Liver (tissue), 3 donors: ENCODE measurements at regions not wholly inside any gene's neighbourhood (a gene's known extent, or its start where the extent isn't known, plus 50 kb on each side); places are given as distances from the start of the nearest gene placed in this dataset.

Experiments used
- EGR1 ChIP-seq, 2 donors: IDR thresholded peaks; 2 replicates each; pipeline ENCODE4 v1.6.1; 2016 to 2018; ENCODE audit warnings: antibody characterized with exemption in 2 of 2, low read depth in 2 of 2
- FOXA1 ChIP-seq: IDR thresholded peaks from 2 replicates; pipeline ENCODE4 v1.6.1; 2016; ENCODE audit warnings: antibody characterized with exemption
- FOXA2 ChIP-seq: IDR thresholded peaks from 2 replicates; pipeline ENCODE4 v1.6.1; 2016; ENCODE audit warnings: antibody characterized with exemption
- GABPA ChIP-seq, 2 donors: IDR thresholded peaks in 1 of 2; conservative IDR thresholded peaks in 1 of 2; 2 replicates each; pipeline ENCODE4 v1.6.1; 2016; ENCODE audit warnings: antibody characterized with exemption in 2 of 2, mild to moderate bottlenecking in 1 of 2, moderate library complexity in 1 of 2
- TAF1 ChIP-seq: conservative IDR thresholded peaks from 2 replicates; pipeline ENCODE4 v1.6.1; 2016; ENCODE audit warnings: antibody characterized with exemption, mild to moderate bottlenecking
- TF ChIP-seq, protein P1 (sequence below): fragments of 150-350 bp; IDR thresholded peaks from 2 replicates; pipeline ENCODE4 v1.5.1; 2017; ENCODE audit warnings: improper control_type of control experiment, low read depth, low read length; ENCODE audit not compliant: missing input control
- TF ChIP-seq, protein P2 (sequence below): IDR thresholded peaks from 2 replicates; pipeline ENCODE4 v1.6.1; 2016; ENCODE audit warnings: antibody characterized with exemption
- TF ChIP-seq, protein P3 (sequence below): IDR thresholded peaks from 2 replicates; pipeline ENCODE4 v1.6.1; 2016; ENCODE audit warnings: antibody characterized with exemption, mild to moderate bottlenecking
- donor health status: healthy.
- donor health status: healthy.

DNA sequence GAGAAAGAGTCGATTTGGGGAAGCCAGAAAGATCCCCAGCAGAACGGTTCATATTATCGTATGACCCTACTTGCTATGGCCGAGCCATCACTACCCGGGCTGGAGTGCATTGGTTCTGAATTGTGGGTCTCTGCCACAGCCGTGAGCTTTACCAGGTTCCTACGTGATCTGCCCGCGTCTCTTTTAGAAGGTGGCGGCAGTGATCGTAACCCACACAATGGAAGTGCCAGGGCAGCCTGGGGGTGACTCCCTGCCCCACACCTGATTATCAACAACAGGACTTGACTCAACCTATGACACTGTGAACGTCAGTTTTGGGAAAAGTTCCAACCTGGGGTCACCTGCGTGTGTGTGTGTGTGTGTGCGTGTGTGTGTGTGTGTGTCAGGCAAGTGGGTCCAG is 90.8 kb downstream of the SHOX start:
- TF ChIP-seq, protein P1, sequence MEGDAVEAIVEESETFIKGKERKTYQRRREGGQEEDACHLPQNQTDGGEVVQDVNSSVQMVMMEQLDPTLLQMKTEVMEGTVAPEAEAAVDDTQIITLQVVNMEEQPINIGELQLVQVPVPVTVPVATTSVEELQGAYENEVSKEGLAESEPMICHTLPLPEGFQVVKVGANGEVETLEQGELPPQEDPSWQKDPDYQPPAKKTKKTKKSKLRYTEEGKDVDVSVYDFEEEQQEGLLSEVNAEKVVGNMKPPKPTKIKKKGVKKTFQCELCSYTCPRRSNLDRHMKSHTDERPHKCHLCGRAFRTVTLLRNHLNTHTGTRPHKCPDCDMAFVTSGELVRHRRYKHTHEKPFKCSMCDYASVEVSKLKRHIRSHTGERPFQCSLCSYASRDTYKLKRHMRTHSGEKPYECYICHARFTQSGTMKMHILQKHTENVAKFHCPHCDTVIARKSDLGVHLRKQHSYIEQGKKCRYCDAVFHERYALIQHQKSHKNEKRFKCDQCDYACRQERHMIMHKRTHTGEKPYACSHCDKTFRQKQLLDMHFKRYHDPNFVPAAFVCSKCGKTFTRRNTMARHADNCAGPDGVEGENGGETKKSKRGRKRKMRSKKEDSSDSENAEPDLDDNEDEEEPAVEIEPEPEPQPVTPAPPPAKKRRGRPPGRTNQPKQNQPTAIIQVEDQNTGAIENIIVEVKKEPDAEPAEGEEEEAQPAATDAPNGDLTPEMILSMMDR, result no peak
- TF ChIP-seq, protein P2, sequence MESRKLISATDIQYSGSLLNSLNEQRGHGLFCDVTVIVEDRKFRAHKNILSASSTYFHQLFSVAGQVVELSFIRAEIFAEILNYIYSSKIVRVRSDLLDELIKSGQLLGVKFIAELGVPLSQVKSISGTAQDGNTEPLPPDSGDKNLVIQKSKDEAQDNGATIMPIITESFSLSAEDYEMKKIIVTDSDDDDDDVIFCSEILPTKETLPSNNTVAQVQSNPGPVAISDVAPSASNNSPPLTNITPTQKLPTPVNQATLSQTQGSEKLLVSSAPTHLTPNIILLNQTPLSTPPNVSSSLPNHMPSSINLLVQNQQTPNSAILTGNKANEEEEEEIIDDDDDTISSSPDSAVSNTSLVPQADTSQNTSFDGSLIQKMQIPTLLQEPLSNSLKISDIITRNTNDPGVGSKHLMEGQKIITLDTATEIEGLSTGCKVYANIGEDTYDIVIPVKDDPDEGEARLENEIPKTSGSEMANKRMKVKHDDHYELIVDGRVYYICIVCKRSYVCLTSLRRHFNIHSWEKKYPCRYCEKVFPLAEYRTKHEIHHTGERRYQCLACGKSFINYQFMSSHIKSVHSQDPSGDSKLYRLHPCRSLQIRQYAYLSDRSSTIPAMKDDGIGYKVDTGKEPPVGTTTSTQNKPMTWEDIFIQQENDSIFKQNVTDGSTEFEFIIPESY, result no peak
- TF ChIP-seq EGR1 (IDR thresholded peaks at IDR 0.05; ENCODE audit: low read depth in 2 of 2) (no peak), FOXA1 (no peak), GABPA (IDR thresholded peaks at IDR 0.05 in 1 of 2, conservative IDR thresholded peaks at IDR 0.05 in 1 of 2) (no peak), TAF1 (no peak), FOXA2 (no peak)
- TF ChIP-seq, protein P3, sequence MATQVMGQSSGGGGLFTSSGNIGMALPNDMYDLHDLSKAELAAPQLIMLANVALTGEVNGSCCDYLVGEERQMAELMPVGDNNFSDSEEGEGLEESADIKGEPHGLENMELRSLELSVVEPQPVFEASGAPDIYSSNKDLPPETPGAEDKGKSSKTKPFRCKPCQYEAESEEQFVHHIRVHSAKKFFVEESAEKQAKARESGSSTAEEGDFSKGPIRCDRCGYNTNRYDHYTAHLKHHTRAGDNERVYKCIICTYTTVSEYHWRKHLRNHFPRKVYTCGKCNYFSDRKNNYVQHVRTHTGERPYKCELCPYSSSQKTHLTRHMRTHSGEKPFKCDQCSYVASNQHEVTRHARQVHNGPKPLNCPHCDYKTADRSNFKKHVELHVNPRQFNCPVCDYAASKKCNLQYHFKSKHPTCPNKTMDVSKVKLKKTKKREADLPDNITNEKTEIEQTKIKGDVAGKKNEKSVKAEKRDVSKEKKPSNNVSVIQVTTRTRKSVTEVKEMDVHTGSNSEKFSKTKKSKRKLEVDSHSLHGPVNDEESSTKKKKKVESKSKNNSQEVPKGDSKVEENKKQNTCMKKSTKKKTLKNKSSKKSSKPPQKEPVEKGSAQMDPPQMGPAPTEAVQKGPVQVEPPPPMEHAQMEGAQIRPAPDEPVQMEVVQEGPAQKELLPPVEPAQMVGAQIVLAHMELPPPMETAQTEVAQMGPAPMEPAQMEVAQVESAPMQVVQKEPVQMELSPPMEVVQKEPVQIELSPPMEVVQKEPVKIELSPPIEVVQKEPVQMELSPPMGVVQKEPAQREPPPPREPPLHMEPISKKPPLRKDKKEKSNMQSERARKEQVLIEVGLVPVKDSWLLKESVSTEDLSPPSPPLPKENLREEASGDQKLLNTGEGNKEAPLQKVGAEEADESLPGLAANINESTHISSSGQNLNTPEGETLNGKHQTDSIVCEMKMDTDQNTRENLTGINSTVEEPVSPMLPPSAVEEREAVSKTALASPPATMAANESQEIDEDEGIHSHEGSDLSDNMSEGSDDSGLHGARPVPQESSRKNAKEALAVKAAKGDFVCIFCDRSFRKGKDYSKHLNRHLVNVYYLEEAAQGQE, result no peak
